ENCODE measurements at regions not wholly inside any gene's neighbourhood (a gene's known extent, or its start where the extent isn't known, plus 50 kb on each side); places are given as distances from the start of the nearest gene placed in this dataset.

DNA sequence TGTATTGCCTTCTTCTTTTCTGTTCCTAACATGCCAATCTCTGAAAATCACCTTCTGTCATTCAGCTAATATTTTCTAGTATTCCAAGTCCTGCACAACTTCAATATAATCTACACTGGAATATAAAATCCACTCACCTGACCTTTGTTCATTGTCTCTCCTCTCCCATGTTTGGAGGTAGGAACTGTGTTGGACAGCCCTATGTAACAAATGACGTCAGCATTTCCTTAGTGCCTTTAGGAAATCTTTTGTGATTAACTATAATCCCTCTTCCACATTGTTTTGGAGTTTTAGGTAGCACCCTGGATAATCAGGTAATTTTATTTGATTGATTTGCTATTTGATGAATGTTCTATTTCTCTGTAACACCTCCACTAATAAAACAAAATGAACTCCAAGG is 814.8 kb upstream of the PRKX start:
- Histone ChIP-seq H3K4me3 (ENCODE audit: control insufficient read depth in 2 of 3, extremely low read depth in 1 of 3, insufficient read depth in 2 of 3, low read depth in 1 of 3, low read length in 3 of 3) (no peak overlapping the region), H3K27ac (ENCODE audit: control insufficient read depth, insufficient read depth, low read length) (no peak overlapping the region), H4K20me1 (ENCODE audit: control insufficient read depth, extremely low read depth, insufficient read depth, low read length) (no peaks in the 10 kb centered on the region), H3K9ac (ENCODE audit: control insufficient read depth, extremely low read depth, insufficient read depth, low read length) (no peak overlapping the region), H3K9me1 (ENCODE audit: control insufficient read depth, extremely low read depth, insufficient read depth, low read length) (no peaks in the 10 kb centered on the region), H3K27me3 (ENCODE audit: control insufficient read depth, extremely low read depth, insufficient read depth, low read length) (no peaks in the 10 kb centered on the region), H3K9me3 (ENCODE audit: control insufficient read depth, low read depth, low read length) (no peaks in the 10 kb centered on the region), H3K4me2 (ENCODE audit: control insufficient read depth, extremely low read depth, insufficient read depth, low read depth, low read length) (no peak overlapping the region), H2AFZ (ENCODE audit: control insufficient read depth, low read length) (no peak overlapping the region), H3K4me1 (ENCODE audit: control insufficient read depth, extremely low read depth, insufficient read depth, low read length) (no peaks in the 10 kb centered on the region), H3K79me2 (ENCODE audit: control insufficient read depth, insufficient read depth, low read length) (no peaks in the 10 kb centered on the region), H3K36me3 (ENCODE audit: control insufficient read depth in 2 of 2, extremely low read depth in 1 of 2, insufficient read depth in 2 of 2, low read length in 2 of 2) (no peaks in the 10 kb centered on the region)
- FAIRE-seq (no peak), DNase-seq (ENCODE audit: low read depth, low spot score) (no peak)
- TF ChIP-seq CTCF (optimal IDR thresholded peaks at IDR 0.05 in 1 of 3, IDR thresholded peaks at IDR 0.05 in 1 of 3, conservative IDR thresholded peaks at IDR 0.05 in 1 of 3; ENCODE audit: extremely low read depth in 1 of 3, insufficient read depth in 2 of 3, low read length in 3 of 3) (no peak), EZH2 (IDR thresholded peaks at IDR 0.05; ENCODE audit: low read length) (no peak)
- dilution Hi-C loops (cut with MboI; ENCODE audit: extremely low pct_ligation_motif_present, low sequenced_read_pairs), result no loop called here

- Histone ChIP-seq H4K20me1 (ENCODE audit: control insufficient read depth, extremely low read depth, insufficient read depth, low read length) (no peaks in the 10 kb centered on the region), H3K9ac (ENCODE audit: control insufficient read depth, extremely low read depth, insufficient read depth, low read length) (no peak overlapping the region), H2AFZ (ENCODE audit: control insufficient read depth, low read length) (no peak overlapping the region), H3K27ac (ENCODE audit: control insufficient read depth, insufficient read depth, low read length) (no peak overlapping the region), H3K27me3 (ENCODE audit: control insufficient read depth, extremely low read depth, insufficient read depth, low read length) (no peaks in the 10 kb centered on the region), H3K9me1 (ENCODE audit: control insufficient read depth, extremely low read depth, insufficient read depth, low read length) (no peaks in the 10 kb centered on the region), H3K36me3 (ENCODE audit: control insufficient read depth in 2 of 2, extremely low read depth in 1 of 2, insufficient read depth in 2 of 2, low read length in 2 of 2) (no peaks in the 10 kb centered on the region), H3K4me2 (ENCODE audit: control insufficient read depth, extremely low read depth, insufficient read depth, low read depth, low read length) (no peak overlapping the region), H3K9me3 (ENCODE audit: control insufficient read depth, low read depth, low read length) (no peaks in the 10 kb centered on the region), H3K79me2 (ENCODE audit: control insufficient read depth, insufficient read depth, low read length) (no peaks in the 10 kb centered on the region), H3K4me1 (ENCODE audit: control insufficient read depth, extremely low read depth, insufficient read depth, low read length) (no peaks in the 10 kb centered on the region), H3K4me3 (ENCODE audit: control insufficient read depth in 2 of 3, extremely low read depth in 1 of 3, insufficient read depth in 2 of 3, low read depth in 1 of 3, low read length in 3 of 3) (no peak overlapping the region)
- dilution Hi-C loops (cut with MboI; ENCODE audit: extremely low pct_ligation_motif_present, low sequenced_read_pairs), result no loop called here
- DNase-seq (ENCODE audit: low read depth, low spot score), result no peak
- FAIRE-seq, result no peak
- TF ChIP-seq EZH2 (IDR thresholded peaks at IDR 0.05; ENCODE audit: low read length) (no peak), CTCF (optimal IDR thresholded peaks at IDR 0.05 in 1 of 3, IDR thresholded peaks at IDR 0.05 in 1 of 3, conservative IDR thresholded peaks at IDR 0.05 in 1 of 3; ENCODE audit: extremely low read depth in 1 of 3, insufficient read depth in 2 of 3, low read length in 3 of 3) (no peak)
Observed at GRCh38 chrX:4485912-4486311, 772.5 kb upstream of the PRKX start.
